ENCODE measurements at regions not wholly inside any gene's neighbourhood (a gene's known extent, or its start where the extent isn't known, plus 50 kb on each side); places are given as distances from the start of the nearest gene placed in this dataset.

DNA sequence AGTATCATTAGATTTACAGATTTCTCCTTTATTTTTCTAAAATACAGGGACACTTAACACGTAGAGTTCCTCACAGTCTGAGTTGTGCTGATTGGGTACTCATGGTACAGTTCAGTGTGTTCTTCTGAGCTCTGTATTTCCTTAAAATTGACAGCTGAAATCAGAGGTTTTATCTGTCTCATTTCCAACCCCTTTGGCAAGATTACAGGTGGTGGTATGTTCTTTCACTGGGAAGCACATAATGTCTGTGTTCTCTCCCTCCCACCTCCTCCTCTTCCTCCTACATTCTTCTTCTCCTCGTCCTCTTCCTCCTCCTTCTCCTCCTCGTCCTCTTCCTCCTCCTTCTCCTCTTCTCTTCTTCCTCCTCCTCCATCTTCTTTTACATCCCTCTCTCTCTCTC, 99.5 kb upstream of the EEPD1 start:
- POLR2A ChIA-PET, result no interaction called here
- Histone ChIP-seq H3K27ac (ENCODE audit: insufficient read depth, low read depth, low read length) (no peak overlapping the region), H3K36me3 (ENCODE audit: control insufficient read depth in 2 of 2, extremely low read depth in 1 of 2, insufficient read depth in 2 of 2, low read length in 2 of 2) (no peaks in the 10 kb centered on the region), H3K9ac (replicated peaks; ENCODE audit: extremely low read depth, insufficient read depth, low read length) (no peak overlapping the region), H4K20me1 (replicated peaks; ENCODE audit: control insufficient read depth, extremely low read depth, insufficient read depth, low read length) (no peaks in the 10 kb centered on the region), H2AFZ (ENCODE audit: low read depth, low read length) (no peak overlapping the region), H3K9me1 (replicated peaks; ENCODE audit: control insufficient read depth, extremely low read depth, insufficient read depth, low read length) (no peaks in the 10 kb centered on the region), H3K79me2 (ENCODE audit: control insufficient read depth, insufficient read depth, low read length) (no peaks in the 10 kb centered on the region), H3K9me3 (replicated peaks; ENCODE audit: control insufficient read depth, insufficient read depth, low read length) (no peaks in the 10 kb centered on the region), H3K4me3 (replicated peaks in 1 of 3; ENCODE audit: insufficient read depth in 1 of 3, low read depth in 1 of 3, low read length in 3 of 3) (no peak overlapping the region), H3K27me3 (ENCODE audit: control insufficient read depth in 2 of 2, insufficient read depth in 2 of 2, low read length in 2 of 2) (peaks cover 2 to 9% of the 10 kb centered on the region in 2 experiments), H3K4me2 (ENCODE audit: insufficient read depth, low read length) (no peak overlapping the region), H3K4me1 (ENCODE audit: control insufficient read depth, extremely low read depth, insufficient read depth, low read length) (peaks cover 12% of the 10 kb centered on the region)
- FAIRE-seq (no peak), DNase-seq (ENCODE audit: low read depth, low spot score) (no peak)
- no TSS peak for BruUV-seq (replicated peaks)
- intact Hi-C loops (cut with micrococcal nuclease) (no loop called here), dilution Hi-C loops (cut with MboI; ENCODE audit: extremely low pct_ligation_motif_present, low sequenced_read_pairs) (no loop called here)
- TF ChIP-seq, protein P1, sequence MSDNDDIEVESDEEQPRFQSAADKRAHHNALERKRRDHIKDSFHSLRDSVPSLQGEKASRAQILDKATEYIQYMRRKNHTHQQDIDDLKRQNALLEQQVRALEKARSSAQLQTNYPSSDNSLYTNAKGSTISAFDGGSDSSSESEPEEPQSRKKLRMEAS (IDR thresholded peaks at IDR 0.05; ENCODE audit: insufficient read depth, insufficient read length), result no peak
- TF ChIP-seq JUN (IDR thresholded peaks at IDR 0.05; ENCODE audit: borderline replicate concordance, insufficient read depth, insufficient read length, low read depth) (no peak), MYC (IDR thresholded peaks at IDR 0.05; ENCODE audit: low read depth, low read length) (no peak), GATA2 (IDR thresholded peaks at IDR 0.05; ENCODE audit: insufficient read depth, insufficient read length, low read depth, low read length) (no peak), FOS (IDR thresholded peaks at IDR 0.05; ENCODE audit: borderline replicate concordance, insufficient read depth, low read length) (no peak)
- CTCF ChIA-PET, result interaction anchor here (1.0 to 1.3 kb wide), 2 partner anchors 43 to 266 kb away, joined by 3 read pairs; no protein-coding TSS in a partner anchor

DNA sequence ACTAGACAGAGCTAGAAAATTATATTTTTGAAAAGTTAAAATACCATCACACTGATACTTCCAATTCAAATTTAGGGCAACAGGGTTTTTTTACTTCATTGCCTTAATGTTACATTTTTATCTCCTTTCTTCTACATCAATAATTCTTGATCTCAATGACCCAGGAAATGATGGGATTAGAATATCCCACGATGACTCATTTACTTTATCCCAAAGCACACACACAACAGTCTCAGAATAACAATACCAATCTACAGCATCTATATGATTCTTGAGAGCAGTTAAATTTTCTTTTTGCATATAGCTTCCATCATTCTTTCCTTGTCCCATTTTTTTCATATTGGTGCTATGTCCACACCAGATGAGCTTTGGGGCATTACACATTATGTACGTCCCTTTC, 98.4 kb upstream of the EEPD1 start:
- peaks cover 4% of the 10 kb centered on the region for H3K4me1 ChIP-seq (ENCODE audit: control insufficient read depth, extremely low read depth, insufficient read depth, low read length)
- H3K4me2 ChIP-seq (ENCODE audit: insufficient read depth, low read length), result no peak overlapping the region
- no peaks in the 10 kb centered on the region for H3K79me2 ChIP-seq (ENCODE audit: control insufficient read depth, insufficient read depth, low read length)
- no peaks in the 10 kb centered on the region for H3K9me3 ChIP-seq (replicated peaks; ENCODE audit: control insufficient read depth, insufficient read depth, low read length)
- DNase-seq (ENCODE audit: low read depth, low spot score) (no peak), FAIRE-seq (no peak)
- no peak overlapping the region for H3K9ac ChIP-seq (replicated peaks; ENCODE audit: extremely low read depth, insufficient read depth, low read length)
- peaks cover 2 to 9% of the 10 kb centered on the region in 2 experiments for H3K27me3 ChIP-seq (ENCODE audit: control insufficient read depth in 2 of 2, insufficient read depth in 2 of 2, low read length in 2 of 2)
- H3K4me3 ChIP-seq (replicated peaks in 1 of 3; ENCODE audit: insufficient read depth in 1 of 3, low read depth in 1 of 3, low read length in 3 of 3), result no peak overlapping the region
- BruUV-seq (replicated peaks), result no TSS peak
- H3K9me1 ChIP-seq (replicated peaks; ENCODE audit: control insufficient read depth, extremely low read depth, insufficient read depth, low read length), result no peaks in the 10 kb centered on the region
- ChIA-PET POLR2A (interaction anchor here (0.6 kb wide), 1 partner anchor 238 kb away, joined by 3 read pairs; no protein-coding TSS in a partner anchor), CTCF (interaction anchor here (0.6 to 1.6 kb wide), 5 partner anchors 10 to 265 kb away, joined by 3 to 4 read pairs (median 4); no protein-coding TSS in a partner anchor)
- no peaks in the 10 kb centered on the region for H4K20me1 ChIP-seq (replicated peaks; ENCODE audit: control insufficient read depth, extremely low read depth, insufficient read depth, low read length)
- H2AFZ ChIP-seq (ENCODE audit: low read depth, low read length), result no peak overlapping the region
- intact Hi-C loops (cut with micrococcal nuclease) (no loop called here), dilution Hi-C loops (cut with MboI; ENCODE audit: extremely low pct_ligation_motif_present, low sequenced_read_pairs) (no loop called here)
- no peaks in the 10 kb centered on the region for H3K36me3 ChIP-seq (ENCODE audit: control insufficient read depth in 2 of 2, extremely low read depth in 1 of 2, insufficient read depth in 2 of 2, low read length in 2 of 2)
- TF ChIP-seq POLR2AphosphoS5 (IDR thresholded peaks at IDR 0.05; ENCODE audit: insufficient read depth, low read depth, low read length) (no peak), GATA2 (IDR thresholded peaks at IDR 0.05; ENCODE audit: insufficient read depth, insufficient read length, low read depth, low read length) (no peak), POLR2A (IDR thresholded peaks at IDR 0.05; ENCODE audit: low read depth, low read length) (no peak), MYC (IDR thresholded peaks at IDR 0.05; ENCODE audit: low read depth, low read length) (no peak), EZH2 (IDR thresholded peaks at IDR 0.05; ENCODE audit: borderline replicate concordance, low read depth, low read length, severe bottlenecking) (no peak), FOS (IDR thresholded peaks at IDR 0.05; ENCODE audit: borderline replicate concordance, insufficient read depth, low read length) (no peak), JUN (IDR thresholded peaks at IDR 0.05; ENCODE audit: borderline replicate concordance, insufficient read depth, insufficient read length, low read depth) (no peak)
- TF ChIP-seq, protein P1 (IDR thresholded peaks at IDR 0.05; ENCODE audit: insufficient read depth, insufficient read length), result no peak
- TF ChIP-seq, protein P2, sequence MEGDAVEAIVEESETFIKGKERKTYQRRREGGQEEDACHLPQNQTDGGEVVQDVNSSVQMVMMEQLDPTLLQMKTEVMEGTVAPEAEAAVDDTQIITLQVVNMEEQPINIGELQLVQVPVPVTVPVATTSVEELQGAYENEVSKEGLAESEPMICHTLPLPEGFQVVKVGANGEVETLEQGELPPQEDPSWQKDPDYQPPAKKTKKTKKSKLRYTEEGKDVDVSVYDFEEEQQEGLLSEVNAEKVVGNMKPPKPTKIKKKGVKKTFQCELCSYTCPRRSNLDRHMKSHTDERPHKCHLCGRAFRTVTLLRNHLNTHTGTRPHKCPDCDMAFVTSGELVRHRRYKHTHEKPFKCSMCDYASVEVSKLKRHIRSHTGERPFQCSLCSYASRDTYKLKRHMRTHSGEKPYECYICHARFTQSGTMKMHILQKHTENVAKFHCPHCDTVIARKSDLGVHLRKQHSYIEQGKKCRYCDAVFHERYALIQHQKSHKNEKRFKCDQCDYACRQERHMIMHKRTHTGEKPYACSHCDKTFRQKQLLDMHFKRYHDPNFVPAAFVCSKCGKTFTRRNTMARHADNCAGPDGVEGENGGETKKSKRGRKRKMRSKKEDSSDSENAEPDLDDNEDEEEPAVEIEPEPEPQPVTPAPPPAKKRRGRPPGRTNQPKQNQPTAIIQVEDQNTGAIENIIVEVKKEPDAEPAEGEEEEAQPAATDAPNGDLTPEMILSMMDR (IDR thresholded peaks at IDR 0.05; ENCODE audit: extremely low read depth in 1 of 2, insufficient read depth in 1 of 2, low read depth in 1 of 2, low read length in 2 of 2), result no peak
- H3K27ac ChIP-seq (ENCODE audit: insufficient read depth, low read depth, low read length), result no peak overlapping the region

Data from endothelial cell of umbilical vein (primary cell).